Endothelial cell of umbilical vein (primary cell): ENCODE measurements at regions not wholly inside any gene's neighbourhood (a gene's known extent, or its start where the extent isn't known, plus 50 kb on each side); places are given as distances from the start of the nearest gene placed in this dataset.
A peak's percentile ranks its signal among the peaks of the same experiment; 100 is the strongest.

ENCODE experiments used
- BruUV-seq: library from RNA; stranded (reverse); fragments of 400-500 nt; replicated peaks from 2 replicates; lab custom pipeline; 2021; lab: Mats Ljungman, UMichigan
- CTCF ChIA-PET: fragments of 300-600, 350-600 bp; sonication (Branson Sonifier 250); formaldehyde crosslinking; loops from one replicate; lab custom pipeline; 2021; ENCODE audit warnings: antibody characterized with exemption, inconsistent platforms; lab: Charles Lee
- POLR2A ChIA-PET: fragments of 300-600, 350-600 bp; sonication (Branson Sonifier 250); formaldehyde crosslinking; loops from one replicate; lab custom pipeline; 2021; ENCODE audit warnings: antibody characterized with exemption, inconsistent platforms; lab: Charles Lee
- DNase-seq: peaks from one replicate; pipeline ENCODE4 v3.0.0-alpha.2; 2011; ENCODE audit warnings: low read depth, low spot score
- FAIRE-seq: peaks from 2 replicates; lab custom pipeline; 2011; peaks lifted over from hg19 to GRCh38; lab: Jason Lieb, UNC
- H2AFZ ChIP-seq: 2 replicates; pipeline ENCODE4 v1.6.0; 2012; ENCODE audit warnings: low read depth, low read length, control low read depth, inconsistent platforms
- H3K27ac ChIP-seq: 2 replicates; pipeline ENCODE4 v1.5.1; 2011; ENCODE audit warnings: low read depth, mild to moderate bottlenecking, control low read depth, low read length, moderate library complexity; ENCODE audit not compliant: insufficient read depth
- H3K27me3 ChIP-seq, 2 experiments: 2 replicates each; pipeline versions ENCODE4 v1.6.0 to v1.6.1; 2011; ENCODE audit warnings: low read length in 2 of 2, mixed read lengths in 1 of 2; ENCODE audit not compliant: control insufficient read depth in 2 of 2, insufficient read depth in 2 of 2
- H3K36me3 ChIP-seq, 2 experiments: 2 replicates in 1 of 2; 3 replicates in 1 of 2; pipeline ENCODE4 v1.5.1; 2011; ENCODE audit warnings: low read length in 2 of 2, mild to moderate bottlenecking in 1 of 2, moderate library complexity in 1 of 2; ENCODE audit not compliant: control insufficient read depth in 2 of 2, insufficient read depth in 2 of 2; ENCODE audit errors: extremely low read depth in 1 of 2
- H3K4me1 ChIP-seq: 3 replicates; pipeline ENCODE4 v1.5.1; 2011; ENCODE audit warnings: mild to moderate bottlenecking, low read length; ENCODE audit not compliant: control insufficient read depth, insufficient read depth; ENCODE audit errors: extremely low read depth
- H3K4me2 ChIP-seq: 2 replicates; pipeline ENCODE4 v1.6.1; 2011; ENCODE audit warnings: low read length, control low read depth, mixed read lengths; ENCODE audit not compliant: insufficient read depth
- H3K4me3 ChIP-seq, 3 experiments: fragments of 200-600 bp in 1 of 3; sonication (generic), shearing (Covaris generic) in 1 of 3; replicated peaks in 1 of 3; 2 replicates each; pipeline ENCODE4 v1.5.1; 2011 to 2016; ENCODE audit warnings: control low read depth in 3 of 3, low read length in 3 of 3, mild to moderate bottlenecking in 2 of 3, inconsistent platforms in 1 of 3, low read depth in 1 of 3, moderate library complexity in 1 of 3; ENCODE audit not compliant: insufficient read depth in 1 of 3
- H3K79me2 ChIP-seq: 2 replicates; pipeline ENCODE4 v1.6.0; 2012; ENCODE audit warnings: low read length, inconsistent platforms; ENCODE audit not compliant: control insufficient read depth, insufficient read depth
- H3K9ac ChIP-seq: replicated peaks from 2 replicates; pipeline ENCODE3; 2011; ENCODE audit warnings: low read length, control low read depth; ENCODE audit not compliant: insufficient read depth; ENCODE audit errors: extremely low read depth
- H3K9me1 ChIP-seq: replicated peaks from 3 replicates; pipeline ENCODE4 v1.6.0; 2011; ENCODE audit warnings: mild to moderate bottlenecking, low read length; ENCODE audit not compliant: control insufficient read depth, insufficient read depth; ENCODE audit errors: extremely low read depth
- H3K9me3 ChIP-seq: replicated peaks from 2 replicates; pipeline ENCODE4 v1.5.1; 2012; ENCODE audit warnings: low read length, inconsistent platforms; ENCODE audit not compliant: control insufficient read depth, insufficient read depth
- H4K20me1 ChIP-seq: replicated peaks from 2 replicates; pipeline ENCODE3; 2011; ENCODE audit warnings: mild to moderate bottlenecking, low read length; ENCODE audit not compliant: control insufficient read depth, insufficient read depth; ENCODE audit errors: extremely low read depth
- CTCF ChIP-seq, 2 donors: IDR thresholded peaks; 1 replicate in 1 of 2; 2 replicates in 1 of 2; pipeline ENCODE4 v1.5.1; 2011; ENCODE audit warnings: low read length in 2 of 2, mild to moderate bottlenecking in 2 of 2, moderate library complexity in 2 of 2, control low read depth in 1 of 2, inconsistent platforms in 1 of 2, low read depth in 1 of 2; ENCODE audit not compliant: insufficient read depth in 1 of 2; ENCODE audit errors: extremely low read depth in 1 of 2
- EZH2 ChIP-seq: IDR thresholded peaks from 2 replicates; pipeline ENCODE4 v1.6.1; 2012; ENCODE audit warnings: borderline replicate concordance, low read depth, mild to moderate bottlenecking, moderate library complexity, low read length, inconsistent platforms; ENCODE audit not compliant: severe bottlenecking
- FOS ChIP-seq: IDR thresholded peaks from 2 replicates; pipeline ENCODE4 v1.6.1; 2011; ENCODE audit warnings: mild to moderate bottlenecking, low read length, moderate library complexity, borderline replicate concordance; ENCODE audit not compliant: insufficient read depth
- GATA2 ChIP-seq: IDR thresholded peaks from 2 replicates; pipeline ENCODE4 v1.7.0; 2011; ENCODE audit warnings: low read depth, mild to moderate bottlenecking, moderate library complexity, mixed read lengths, low read length; ENCODE audit not compliant: insufficient read length, insufficient read depth
- JUN ChIP-seq: IDR thresholded peaks from 2 replicates; pipeline ENCODE4 v1.6.1; 2011; ENCODE audit warnings: borderline replicate concordance, low read depth; ENCODE audit not compliant: insufficient read length, insufficient read depth
- MAX ChIP-seq: IDR thresholded peaks from 2 replicates; pipeline ENCODE4 v1.6.1; 2011; ENCODE audit not compliant: insufficient read depth, insufficient read length
- MYC ChIP-seq: IDR thresholded peaks from one replicate; pipeline ENCODE4 v1.6.1; 2011; ENCODE audit warnings: mild to moderate bottlenecking, low read depth, low read length
- POLR2A ChIP-seq: IDR thresholded peaks from 2 replicates; pipeline ENCODE4 v1.6.1; 2012; ENCODE audit warnings: low read depth, mild to moderate bottlenecking, control low read depth, low read length
- POLR2AphosphoS5 ChIP-seq: IDR thresholded peaks from 2 replicates; pipeline ENCODE4 v1.6.1; 2012; ENCODE audit warnings: low read depth, mild to moderate bottlenecking, control low read depth, low read length, moderate library complexity; ENCODE audit not compliant: insufficient read depth
- dilution Hi-C: fragments of 300-500 bp; cut with MboI; formaldehyde crosslinking; loops from one replicate; pipeline ENCODE4 v1.15.0; 2019; ENCODE audit warnings: low sequenced_read_pairs; ENCODE audit not compliant: extremely low pct_ligation_motif_present
- intact Hi-C: fragments of 100-400 bp; cut with micrococcal nuclease; formaldehyde crosslinking; loops from one replicate; pipeline ENCODE4 v1.10.0; 2022

- no peak overlapping the region for H3K4me3 ChIP-seq
- no TSS peak for BruUV-seq
- H3K4me1 ChIP-seq: no peaks in the 10 kb centered on the region
- no peaks in the 10 kb centered on the region for H4K20me1 ChIP-seq
- no peak overlapping the region for H3K9ac ChIP-seq
- DNase-seq (no peak), FAIRE-seq (no peak)
- TF ChIP-seq MAX (no peak), JUN (no peak), POLR2AphosphoS5 (no peak), EZH2 (no peak)
- CTCF ChIA-PET: no interaction called here
- H3K9me1 ChIP-seq: no peaks in the 10 kb centered on the region
- H3K36me3 ChIP-seq: no peaks in the 10 kb centered on the region
- no peaks in the 10 kb centered on the region for H3K79me2 ChIP-seq
- no peak overlapping the region for H3K4me2 ChIP-seq
- no peak overlapping the region for H2AFZ ChIP-seq
- H3K27ac ChIP-seq: no peak overlapping the region
- dilution Hi-C loops: no loop called here
- no peaks in the 10 kb centered on the region for H3K27me3 ChIP-seq
- H3K9me3 ChIP-seq: no peaks in the 10 kb centered on the region
- POLR2A ChIA-PET: no interaction called here
- intact Hi-C loops: no loop called here
Observed at GRCh38 chr1:229810961-229811360, 184.9 kb downstream of the URB2 start.

- Histone ChIP-seq H2AFZ (no peak overlapping the region), H3K27ac (no peak overlapping the region), H3K9ac (no peak overlapping the region), H3K4me2 (no peak overlapping the region), H3K4me1 (no peaks in the 10 kb centered on the region), H3K79me2 (no peaks in the 10 kb centered on the region), H3K9me1 (no peaks in the 10 kb centered on the region), H3K27me3 (no peaks in the 10 kb centered on the region), H4K20me1 (no peaks in the 10 kb centered on the region), H3K9me3 (no peaks in the 10 kb centered on the region), H3K36me3 (no peaks in the 10 kb centered on the region), H3K4me3 (no peak overlapping the region)
- TF ChIP-seq MYC (no peak), GATA2 (no peak), CTCF (IDR thresholded peaks at IDR 0.05; ENCODE audit: extremely low read depth in 1 of 2, insufficient read depth in 1 of 2, low read depth in 1 of 2, low read length in 2 of 2) (no peak), JUN (no peak), POLR2AphosphoS5 (no peak), POLR2A (no peak), EZH2 (no peak), FOS (no peak), MAX (no peak)
- ChIA-PET POLR2A (no interaction called here), CTCF (interaction anchor here (0.8 kb wide), 1 partner anchor 402 kb away, joined by 3 read pairs; no protein-coding TSS in a partner anchor)
- no peak for DNase-seq
- BruUV-seq: no TSS peak
- dilution Hi-C loops (no loop called here), intact Hi-C loops (no loop called here)
- FAIRE-seq: peak; percentile 8
Observed at GRCh38 chr1:229812148-229812547, 186.1 kb downstream of the URB2 start.
